Inferior parietal cortex (tissue), 1 donor: ENCODE measurements at regions not wholly inside any gene's neighbourhood (a gene's known extent, or its start where the extent isn't known, plus 50 kb on each side); places are given as distances from the start of the nearest gene placed in this dataset.
A peak's percentile ranks its signal among the peaks of the same experiment; 100 is the strongest.
"Not testable (repeated sequence)": the region's sequence is repeated elsewhere in the genome, so short reads cannot be mapped to it uniquely, and the experiment has no call there.

Experiments
- DNase-seq: peaks from one replicate; pipeline ENCODE4 v3.0.0-alpha.2; 2016; ENCODE audit errors: extremely low spot score

GRCh38 chr18:60017371-60017770 is 117.6 kb downstream of the PMAIP1 start:
- no peak for DNase-seq

GRCh38 chr18:60015826-60016225 is 116.0 kb downstream of the PMAIP1 start:
- not testable (repeated sequence) for DNase-seq

- not testable (repeated sequence) for DNase-seq
Measured at GRCh38 chr18:60013148-60013547, 113.4 kb downstream of the PMAIP1 start.

- DNase-seq: no peak
Measured at GRCh38 chr18:60010984-60011383, 111.2 kb downstream of the PMAIP1 start.

- no peak for DNase-seq
Measured at GRCh38 chr18:60010513-60010912, 110.7 kb downstream of the PMAIP1 start.

GRCh38 chr18:60007661-60008060 is 107.9 kb downstream of the PMAIP1 start:
- no peak for DNase-seq

- DNase-seq: no peak
Measured at GRCh38 chr18:60003610-60004185, 103.9 kb downstream of the PMAIP1 start.

GRCh38 chr18:59996370-59996966 is 96.7 kb downstream of the PMAIP1 start:
- DNase-seq: peak; percentile 62

GRCh38 chr18:59994357-59994756 is 94.6 kb downstream of the PMAIP1 start:
- DNase-seq: no peak

GRCh38 chr18:59993560-59993959 is 93.8 kb downstream of the PMAIP1 start:
- DNase-seq: no peak

GRCh38 chr18:59990121-59990823 is 90.5 kb downstream of the PMAIP1 start:
- DNase-seq: no peak

- peak; percentile 70 for DNase-seq
Measured at GRCh38 chr18:59988098-59988706, 88.4 kb downstream of the PMAIP1 start.

- no peak for DNase-seq
Measured at GRCh38 chr18:59987102-59987501, 87.3 kb downstream of the PMAIP1 start.

GRCh38 chr18:59986139-59986538 is 86.3 kb downstream of the PMAIP1 start:
- no peak for DNase-seq

GRCh38 chr18:59985289-59985688 is 85.5 kb downstream of the PMAIP1 start:
- DNase-seq: no peak

- DNase-seq: no peak
Measured at GRCh38 chr18:59983506-59983905, 83.7 kb downstream of the PMAIP1 start.

- no peak for DNase-seq
Measured at GRCh38 chr18:59980188-59980637, 80.4 kb downstream of the PMAIP1 start.

GRCh38 chr18:59971871-59972428 is 72.2 kb downstream of the PMAIP1 start:
- no peak for DNase-seq

- DNase-seq: not testable (repeated sequence)
Measured at GRCh38 chr18:59971144-59971543, 71.3 kb downstream of the PMAIP1 start.

- not testable (repeated sequence) for DNase-seq
Measured at GRCh38 chr18:59969477-59970028, 69.8 kb downstream of the PMAIP1 start.

- DNase-seq: no peak
Measured at GRCh38 chr18:59968583-59968982, 68.8 kb downstream of the PMAIP1 start.

- DNase-seq: no peak
Measured at GRCh38 chr18:59967878-59968277, 68.1 kb downstream of the PMAIP1 start.
